Activated T-cell treated with anti-CD3 and anti-CD28 coated beads, Interleukin-2, amount 50 U/mL, for 4 hours (primary cell): ENCODE measurements at regions not wholly inside any gene's neighbourhood (a gene's known extent, or its start where the extent isn't known, plus 50 kb on each side); places are given as distances from the start of the nearest gene placed in this dataset.

Source experiments
- ATAC-seq, 2 donors: fragments of 200-7000 bp; cut with Tn5 transposase; one replicate each; pipeline ENCODE4 v1.10.0; 2021
- DNase-seq: peaks from one replicate; pipeline ENCODE4 v3.0.0-alpha.2; 2020
- H3K27me3 Mint-ChIP-seq: one replicate; pipeline ENCODE4 v1.8.0; 2021; ENCODE audit warnings: low read depth, mixed read lengths
- H3K36me3 Mint-ChIP-seq: one replicate; pipeline ENCODE4 v1.8.0; 2022; ENCODE audit warnings: mixed read lengths; ENCODE audit not compliant: insufficient read depth
- H3K4me1 Mint-ChIP-seq: one replicate; pipeline ENCODE4 v1.8.0; 2021; ENCODE audit warnings: low read depth, mixed read lengths
- H3K4me3 Mint-ChIP-seq: one replicate; pipeline ENCODE4 v1.8.0; 2021; ENCODE audit warnings: mild to moderate bottlenecking, moderate library complexity, mixed read lengths
- H3K9me3 Mint-ChIP-seq: one replicate; pipeline ENCODE4 v1.8.0; 2021; ENCODE audit warnings: mixed read lengths

- peaks cover 3% of the 10 kb centered on the region for H3K27me3 Mint-ChIP-seq
- ATAC-seq, result no peak
- H3K4me3 Mint-ChIP-seq, result no peak overlapping the region
These were observed 496.8 kb downstream of the GPAM start for GRCh38 chr10:111686796-111687195.

GRCh38 chr10:111698711-111699110 is 484.9 kb downstream of the GPAM start:
- DNase-seq, result no peak

More at GRCh38 chr10:111686796-111687195, 496.8 kb downstream of the GPAM start:
- Mint-ChIP-seq H3K36me3 (no peaks in the 10 kb centered on the region), H3K4me1 (no peaks in the 10 kb centered on the region), H3K9me3 (peaks cover 13% of the 10 kb centered on the region)
- DNase-seq, result no peak

GRCh38 chr10:111703986-111704385 is 479.6 kb downstream of the GPAM start:
- DNase-seq (no peak), ATAC-seq (no peak)
- H3K9me3 Mint-ChIP-seq, result no peaks in the 10 kb centered on the region
- no peaks in the 10 kb centered on the region for H3K4me1 Mint-ChIP-seq
- H3K27me3 Mint-ChIP-seq, result no peaks in the 10 kb centered on the region
- no peak overlapping the region for H3K4me3 Mint-ChIP-seq
- no peaks in the 10 kb centered on the region for H3K36me3 Mint-ChIP-seq

More at GRCh38 chr10:111698711-111699110, 484.9 kb downstream of the GPAM start:
- Mint-ChIP-seq H3K4me3 (no peak overlapping the region), H3K36me3 (no peaks in the 10 kb centered on the region), H3K9me3 (no peaks in the 10 kb centered on the region), H3K4me1 (no peaks in the 10 kb centered on the region), H3K27me3 (no peaks in the 10 kb centered on the region)
- ATAC-seq, result no peak

GRCh38 chr10:111705021-111705420 is 478.5 kb downstream of the GPAM start:
- H3K27me3 Mint-ChIP-seq, result no peaks in the 10 kb centered on the region
- no peak for ATAC-seq

GRCh38 chr10:111706331-111706730 is 477.2 kb downstream of the GPAM start:
- H3K4me3 Mint-ChIP-seq, result no peak overlapping the region
- H3K9me3 Mint-ChIP-seq, result no peaks in the 10 kb centered on the region

More at GRCh38 chr10:111705021-111705420, 478.5 kb downstream of the GPAM start:
- Mint-ChIP-seq H3K9me3 (no peaks in the 10 kb centered on the region), H3K36me3 (no peaks in the 10 kb centered on the region), H3K4me3 (no peak overlapping the region), H3K4me1 (no peaks in the 10 kb centered on the region)
- DNase-seq, result no peak

GRCh38 chr10:111707076-111707475 is 476.5 kb downstream of the GPAM start:
- no peak overlapping the region for H3K4me3 Mint-ChIP-seq
- DNase-seq, result no peak

More at GRCh38 chr10:111706331-111706730, 477.2 kb downstream of the GPAM start:
- ATAC-seq, result no peak
- peaks cover 3% of the 10 kb centered on the region for H3K27me3 Mint-ChIP-seq
- H3K36me3 Mint-ChIP-seq, result no peaks in the 10 kb centered on the region
- DNase-seq, result no peak
- H3K4me1 Mint-ChIP-seq, result no peaks in the 10 kb centered on the region

GRCh38 chr10:111709603-111710002 is 474.0 kb downstream of the GPAM start:
- H3K4me1 Mint-ChIP-seq, result no peaks in the 10 kb centered on the region
- no peak overlapping the region for H3K4me3 Mint-ChIP-seq
- no peaks in the 10 kb centered on the region for H3K36me3 Mint-ChIP-seq
- DNase-seq (no peak), ATAC-seq (no peak)
- peaks cover 3% of the 10 kb centered on the region for H3K27me3 Mint-ChIP-seq
- H3K9me3 Mint-ChIP-seq, result no peaks in the 10 kb centered on the region

More at GRCh38 chr10:111707076-111707475, 476.5 kb downstream of the GPAM start:
- H3K4me1 Mint-ChIP-seq, result no peaks in the 10 kb centered on the region
- ATAC-seq, result no peak
- peaks cover 3% of the 10 kb centered on the region for H3K27me3 Mint-ChIP-seq
- no peaks in the 10 kb centered on the region for H3K9me3 Mint-ChIP-seq
- no peaks in the 10 kb centered on the region for H3K36me3 Mint-ChIP-seq

GRCh38 chr10:111716032-111716431 is 467.5 kb downstream of the GPAM start:
- Mint-ChIP-seq H3K9me3 (peaks cover 21% of the 10 kb centered on the region), H3K4me3 (no peak overlapping the region), H3K27me3 (no peaks in the 10 kb centered on the region), H3K4me1 (no peaks in the 10 kb centered on the region), H3K36me3 (no peaks in the 10 kb centered on the region)
- no peak for ATAC-seq
- DNase-seq, result no peak

- H3K4me1 Mint-ChIP-seq, result no peaks in the 10 kb centered on the region
- H3K27me3 Mint-ChIP-seq, result no peaks in the 10 kb centered on the region
- DNase-seq, result no peak
- no peaks in the 10 kb centered on the region for H3K9me3 Mint-ChIP-seq
- no peak for ATAC-seq
- H3K36me3 Mint-ChIP-seq, result no peaks in the 10 kb centered on the region
- no peak overlapping the region for H3K4me3 Mint-ChIP-seq
These were observed 459.4 kb downstream of the GPAM start for GRCh38 chr10:111724121-111724520.

GRCh38 chr10:111725050-111725449 is 458.5 kb downstream of the GPAM start:
- no peak for DNase-seq
- Mint-ChIP-seq H3K27me3 (no peaks in the 10 kb centered on the region), H3K36me3 (no peaks in the 10 kb centered on the region), H3K4me1 (no peaks in the 10 kb centered on the region), H3K4me3 (no peak overlapping the region), H3K9me3 (no peaks in the 10 kb centered on the region)
- ATAC-seq, result no peak

GRCh38 chr10:111732166-111732785 is 451.3 kb downstream of the GPAM start:
- Mint-ChIP-seq H3K4me1 (no peaks in the 10 kb centered on the region), H3K36me3 (no peaks in the 10 kb centered on the region), H3K9me3 (no peaks in the 10 kb centered on the region), H3K27me3 (no peaks in the 10 kb centered on the region), H3K4me3 (no peak overlapping the region)
- DNase-seq, result no peak
- no peak for ATAC-seq

GRCh38 chr10:111739125-111739873 is 444.3 kb downstream of the GPAM start:
- H3K36me3 Mint-ChIP-seq, result no peaks in the 10 kb centered on the region
- H3K4me1 Mint-ChIP-seq, result no peaks in the 10 kb centered on the region
- no peaks in the 10 kb centered on the region for H3K9me3 Mint-ChIP-seq
- ATAC-seq, result no peak
- H3K27me3 Mint-ChIP-seq, result no peaks in the 10 kb centered on the region
- DNase-seq, result no peak
- H3K4me3 Mint-ChIP-seq, result no peak overlapping the region

GRCh38 chr10:111739874-111740139 is 443.8 kb downstream of the GPAM start:
- Mint-ChIP-seq H3K4me3 (no peak overlapping the region), H3K4me1 (no peaks in the 10 kb centered on the region), H3K27me3 (no peaks in the 10 kb centered on the region), H3K9me3 (no peaks in the 10 kb centered on the region), H3K36me3 (no peaks in the 10 kb centered on the region)
- DNase-seq (no peak), ATAC-seq (no peak)

- no peak for ATAC-seq
- H3K9me3 Mint-ChIP-seq, result peaks cover 3% of the 10 kb centered on the region
- H3K4me3 Mint-ChIP-seq, result no peak overlapping the region
- no peaks in the 10 kb centered on the region for H3K27me3 Mint-ChIP-seq
- no peaks in the 10 kb centered on the region for H3K36me3 Mint-ChIP-seq
- no peak for DNase-seq
- no peaks in the 10 kb centered on the region for H3K4me1 Mint-ChIP-seq
These were observed 437.6 kb downstream of the GPAM start for GRCh38 chr10:111745982-111746381.

GRCh38 chr10:111747751-111748150 is 435.8 kb downstream of the GPAM start:
- no peak for DNase-seq
- no peak overlapping the region for H3K4me3 Mint-ChIP-seq
- no peaks in the 10 kb centered on the region for H3K36me3 Mint-ChIP-seq
- H3K27me3 Mint-ChIP-seq, result no peaks in the 10 kb centered on the region
- no peaks in the 10 kb centered on the region for H3K4me1 Mint-ChIP-seq
- peaks cover 3% of the 10 kb centered on the region for H3K9me3 Mint-ChIP-seq
- no peak for ATAC-seq
